BJ (cell line): ENCODE measurements at regions not wholly inside any gene's neighbourhood (a gene's known extent, or its start where the extent isn't known, plus 50 kb on each side); places are given as distances from the start of the nearest gene placed in this dataset.

Experiments
- CTCF ChIA-PET: fragments of 350-600 bp; formaldehyde crosslinking; extraction: SDS; loops from one replicate; lab custom pipeline; 2021; ENCODE audit warnings: antibody characterized with exemption, inconsistent platforms; lab: Yijun Ruan, JAX
- POLR2A ChIA-PET: fragments of 300-600 bp; sonication (Branson Sonifier 250); formaldehyde crosslinking; extraction: SDS; loops from one replicate; lab custom pipeline; 2021; ENCODE audit warnings: antibody characterized with exemption; lab: Charles Lee
- DNase-seq: peaks from one replicate; pipeline ENCODE4 v3.0.0-alpha.2; 2011; ENCODE audit warnings: low read depth
- H3K27me3 ChIP-seq: 2 replicates; pipeline ENCODE4 v1.6.0; 2011; ENCODE audit warnings: low read length; ENCODE audit not compliant: control insufficient read depth, insufficient read depth
- H3K36me3 ChIP-seq: 2 replicates; pipeline ENCODE4 v1.5.1; 2011; ENCODE audit warnings: low read length; ENCODE audit not compliant: control insufficient read depth, insufficient read depth
- H3K4me3 ChIP-seq: 2 replicates; pipeline ENCODE4 v1.5.1; 2011; ENCODE audit warnings: low read depth, mild to moderate bottlenecking, control low read depth, low read length
- TF ChIP-seq, protein P1 (sequence below): IDR thresholded peaks from 2 replicates; pipeline ENCODE4 v1.5.1; 2011; ENCODE audit warnings: low read depth, mild to moderate bottlenecking, control low read depth, inconsistent platforms, low read length, moderate library complexity; ENCODE audit not compliant: insufficient read depth

DNA sequence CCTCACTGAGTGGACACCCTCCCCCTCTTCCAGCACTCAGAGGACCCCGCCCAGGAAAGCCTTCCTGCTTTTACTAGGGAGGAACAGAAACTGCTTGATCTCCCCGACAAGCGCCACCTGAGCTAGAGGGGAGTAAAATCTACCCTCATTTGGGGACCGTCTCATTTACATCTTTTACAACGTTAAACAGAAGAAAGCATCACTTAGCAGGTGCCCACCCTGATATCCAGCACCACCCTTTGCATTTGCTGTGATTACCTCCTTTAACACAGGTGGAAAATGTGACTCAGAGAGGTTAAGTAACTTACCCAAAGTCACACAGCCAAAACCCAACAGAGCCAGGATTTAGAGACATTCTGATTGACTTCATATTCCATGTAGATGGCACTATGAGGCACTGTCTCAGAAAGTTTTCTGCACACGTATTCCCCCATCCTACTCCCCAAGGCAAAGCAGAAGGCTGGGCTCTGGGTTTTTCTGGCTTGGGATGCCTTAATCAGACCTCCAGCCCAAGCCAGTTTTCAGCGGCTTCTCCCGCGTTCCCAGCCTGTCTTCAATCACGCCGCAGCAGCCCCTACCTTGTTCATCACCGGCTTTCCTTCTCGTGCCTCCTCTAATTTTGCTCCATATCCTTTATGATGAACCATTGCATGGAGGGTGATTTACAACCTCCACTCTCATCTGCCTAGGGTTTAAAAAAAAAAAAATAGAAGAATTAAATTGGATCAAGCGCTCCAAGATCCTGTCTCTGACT lies 314.6 kb upstream of the PROK2 start:
- POLR2A ChIA-PET: no interaction called here
- DNase-seq: no peak
- Histone ChIP-seq H3K36me3 (no peaks in the 10 kb centered on the region), H3K27me3 (peaks cover 29% of the 10 kb centered on the region), H3K4me3 (no peak overlapping the region)
- CTCF ChIA-PET: interaction anchor here (0.8 kb wide), 1 partner anchor 166 kb away, joined by 3 read pairs; no protein-coding TSS in a partner anchor
- TF ChIP-seq, protein P1, sequence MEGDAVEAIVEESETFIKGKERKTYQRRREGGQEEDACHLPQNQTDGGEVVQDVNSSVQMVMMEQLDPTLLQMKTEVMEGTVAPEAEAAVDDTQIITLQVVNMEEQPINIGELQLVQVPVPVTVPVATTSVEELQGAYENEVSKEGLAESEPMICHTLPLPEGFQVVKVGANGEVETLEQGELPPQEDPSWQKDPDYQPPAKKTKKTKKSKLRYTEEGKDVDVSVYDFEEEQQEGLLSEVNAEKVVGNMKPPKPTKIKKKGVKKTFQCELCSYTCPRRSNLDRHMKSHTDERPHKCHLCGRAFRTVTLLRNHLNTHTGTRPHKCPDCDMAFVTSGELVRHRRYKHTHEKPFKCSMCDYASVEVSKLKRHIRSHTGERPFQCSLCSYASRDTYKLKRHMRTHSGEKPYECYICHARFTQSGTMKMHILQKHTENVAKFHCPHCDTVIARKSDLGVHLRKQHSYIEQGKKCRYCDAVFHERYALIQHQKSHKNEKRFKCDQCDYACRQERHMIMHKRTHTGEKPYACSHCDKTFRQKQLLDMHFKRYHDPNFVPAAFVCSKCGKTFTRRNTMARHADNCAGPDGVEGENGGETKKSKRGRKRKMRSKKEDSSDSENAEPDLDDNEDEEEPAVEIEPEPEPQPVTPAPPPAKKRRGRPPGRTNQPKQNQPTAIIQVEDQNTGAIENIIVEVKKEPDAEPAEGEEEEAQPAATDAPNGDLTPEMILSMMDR: no peak

DNA sequence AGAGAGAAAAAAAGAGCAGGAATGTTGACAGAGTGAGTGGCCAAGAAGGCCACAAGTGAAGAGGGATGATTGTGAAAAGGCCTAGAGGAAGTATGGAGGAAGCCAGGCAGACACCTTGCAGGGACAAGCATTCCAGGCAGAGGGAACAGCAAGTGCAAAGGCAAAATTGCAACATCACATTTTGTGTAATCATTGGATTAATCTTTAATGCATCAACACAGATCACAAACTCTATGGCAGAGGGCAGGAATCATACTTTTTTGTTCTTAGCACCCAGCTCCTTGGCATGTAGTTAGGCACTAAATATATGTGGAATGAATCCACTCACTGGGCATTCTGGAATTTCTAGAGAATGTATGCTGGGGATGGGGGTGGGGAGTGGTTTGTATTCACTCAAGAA lies 312.1 kb upstream of the PROK2 start:
- POLR2A ChIA-PET: no interaction called here
- Histone ChIP-seq H3K27me3 (peaks cover 28% of the 10 kb centered on the region), H3K4me3 (no peak overlapping the region), H3K36me3 (no peaks in the 10 kb centered on the region)
- DNase-seq: no peak
- TF ChIP-seq, protein P1: no peak
- CTCF ChIA-PET: interaction anchor here (0.9 kb wide), 1 partner anchor 141 kb away, joined by 3 read pairs; no protein-coding TSS in a partner anchor

DNA sequence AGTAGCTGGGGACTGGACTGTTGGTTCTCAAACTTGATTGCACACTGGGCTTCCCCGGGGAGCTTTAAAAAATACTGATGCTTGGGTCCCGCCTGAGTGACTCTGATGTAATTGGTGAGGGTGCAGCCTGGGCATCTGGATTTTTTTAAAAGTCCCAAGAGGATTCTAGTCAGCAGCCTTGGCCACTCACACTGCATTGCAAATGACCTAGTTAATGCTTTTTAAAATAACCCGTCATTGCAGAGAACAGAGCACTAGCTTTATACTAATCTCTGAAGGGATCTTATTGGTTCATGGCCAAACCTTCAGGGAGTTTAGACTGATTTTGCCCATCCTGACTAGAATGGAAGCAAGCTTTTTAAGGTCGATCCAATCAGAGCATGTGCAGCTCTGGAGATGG lies 310.6 kb upstream of the PROK2 start:
- peaks cover 27% of the 10 kb centered on the region for H3K27me3 ChIP-seq
- DNase-seq: no peak
- no peaks in the 10 kb centered on the region for H3K36me3 ChIP-seq
- POLR2A ChIA-PET: no interaction called here
- H3K4me3 ChIP-seq: no peak overlapping the region
- CTCF ChIA-PET: interaction anchor here (1.2 kb wide), 1 partner anchor 20 kb away, joined by 3 read pairs; no protein-coding TSS in a partner anchor
- TF ChIP-seq, protein P1: no peak

DNA sequence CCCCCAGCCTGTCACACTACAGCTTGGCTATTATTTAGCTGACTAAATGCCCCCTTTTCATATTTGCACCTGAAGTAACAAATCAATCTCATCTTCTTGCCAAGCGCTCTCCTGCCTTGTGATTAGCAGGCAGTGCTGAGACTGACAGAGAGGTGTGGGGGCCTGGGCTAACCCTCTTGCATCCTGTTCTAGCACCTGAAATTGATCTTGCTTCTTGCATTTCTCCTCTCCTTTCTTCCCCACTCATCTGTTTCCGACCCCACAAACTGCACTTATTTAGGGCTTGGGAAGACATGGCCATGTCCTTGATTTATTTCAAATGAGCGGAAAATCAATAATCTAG lies 309.0 kb upstream of the PROK2 start:
- CTCF ChIA-PET: no interaction called here
- TF ChIP-seq, protein P1: no peak
- no peak for DNase-seq
- peaks cover 17% of the 10 kb centered on the region for H3K27me3 ChIP-seq
- POLR2A ChIA-PET: no interaction called here
- no peak overlapping the region for H3K4me3 ChIP-seq
- no peaks in the 10 kb centered on the region for H3K36me3 ChIP-seq

DNA sequence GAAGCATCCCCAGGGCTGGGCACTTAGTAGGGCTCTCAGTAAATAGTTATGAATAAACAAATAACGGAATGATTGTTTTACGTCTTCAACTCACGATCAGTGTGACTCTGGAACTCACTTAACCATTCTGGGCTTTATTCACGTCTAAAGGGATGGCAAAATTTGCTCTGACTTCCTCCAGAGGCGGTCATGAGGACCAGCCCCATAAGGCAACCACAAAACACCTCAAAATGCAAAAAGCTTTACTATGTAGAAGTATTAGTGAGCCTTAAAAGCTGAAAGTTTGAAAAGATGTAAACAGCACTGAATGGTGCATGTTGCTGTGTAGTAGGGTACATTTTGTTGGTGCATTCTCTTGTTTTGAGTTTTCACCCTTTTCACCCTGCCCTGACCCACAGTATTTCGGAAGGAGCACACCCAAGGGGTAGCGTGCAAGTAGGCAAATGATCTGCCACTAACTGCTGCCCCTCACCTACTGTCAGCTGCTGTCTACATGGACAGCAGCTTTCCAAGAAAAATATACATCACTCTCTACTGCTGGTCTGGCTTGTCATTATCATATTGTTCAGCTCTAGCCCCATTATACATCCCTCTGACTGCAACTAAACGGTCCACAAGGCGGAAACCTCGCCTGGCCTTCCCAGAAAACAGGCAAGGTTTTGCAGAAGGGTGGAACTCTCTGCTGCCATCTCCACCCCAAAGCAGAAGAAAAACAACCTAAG lies 308.5 kb upstream of the PROK2 start:
- no peaks in the 10 kb centered on the region for H3K36me3 ChIP-seq
- CTCF ChIA-PET: no interaction called here

More for the DNA sequence above, 308.5 kb upstream of the PROK2 start:
- Histone ChIP-seq H3K27me3 (peaks cover 13% of the 10 kb centered on the region), H3K4me3 (no peak overlapping the region)
- no peak for DNase-seq
- POLR2A ChIA-PET: no interaction called here
- TF ChIP-seq, protein P1: no peak
